DMS53 (cell line): ENCODE measurements at regions not wholly inside any gene's neighbourhood (a gene's known extent, or its start where the extent isn't known, plus 50 kb on each side); places are given as distances from the start of the nearest gene placed in this dataset.
"Not testable (repeated sequence)": the region's sequence is repeated elsewhere in the genome, so short reads cannot be mapped to it uniquely, and the experiment has no call there.

ENCODE experiments used
- DNase-seq: peaks from one replicate; lab custom pipeline; 2025; lab: John Stamatoyannopoulos, UW

GRCh38 chr1:71345491-71345890 lies 264.7 kb upstream of the ZRANB2 start:
- no peak for DNase-seq

DNA sequence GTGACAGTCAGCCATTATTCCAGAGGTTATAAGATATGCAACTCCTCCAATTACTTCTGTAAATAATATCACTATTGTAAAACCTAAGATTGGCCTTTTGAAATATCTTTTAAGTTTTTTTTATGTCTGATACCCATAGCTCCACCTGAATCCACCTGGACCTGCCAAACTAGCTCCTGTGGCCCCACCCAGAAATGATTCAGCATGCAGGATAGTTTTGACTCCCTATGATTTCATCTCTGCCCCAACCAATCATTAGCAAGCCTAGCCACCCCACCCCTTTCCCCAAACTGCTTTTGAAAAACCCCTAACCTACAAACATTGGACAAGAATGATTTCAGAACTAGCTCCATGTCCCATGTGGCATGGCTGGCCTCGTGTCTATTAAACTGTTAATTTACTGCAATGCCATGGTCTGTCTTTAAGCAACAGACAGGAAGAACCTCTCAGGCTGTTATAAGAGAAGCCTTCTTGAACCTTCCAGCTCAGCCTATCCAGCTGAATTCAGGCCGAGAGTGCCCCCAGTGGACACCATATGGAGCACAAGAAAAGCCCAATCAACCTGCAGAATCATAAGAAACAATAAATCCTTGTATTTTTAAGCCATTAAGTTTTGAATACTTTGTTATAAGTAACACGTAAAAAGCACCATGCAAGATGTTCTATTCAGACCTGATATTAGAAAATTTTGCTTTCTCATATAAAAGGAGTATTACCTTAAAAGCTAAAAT lies 263.0 kb upstream of the ZRANB2 start:
- peak; percentile 59 for DNase-seq

GRCh38 chr1:71339238-71339637 lies 258.4 kb upstream of the ZRANB2 start:
- peak; percentile 52 for DNase-seq

DNA sequence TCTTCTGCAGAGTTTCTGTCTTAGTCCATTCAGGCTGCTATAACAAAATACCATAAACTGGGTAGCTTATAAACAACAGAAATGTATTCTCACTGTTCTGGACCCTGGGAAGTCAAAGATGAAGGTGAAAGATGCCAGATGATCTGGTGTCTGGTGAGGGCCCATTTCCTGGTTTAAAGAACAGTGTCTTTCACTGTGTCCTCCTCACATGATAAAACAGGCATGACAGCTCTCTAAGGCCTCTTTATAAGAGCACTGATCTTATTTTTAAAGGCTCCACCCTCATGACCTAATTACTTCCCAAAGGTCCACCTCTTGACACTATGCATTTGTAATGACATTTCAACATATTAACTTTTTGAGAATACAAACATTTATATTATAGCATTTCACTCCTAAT lies 250.2 kb upstream of the ZRANB2 start:
- no peak for DNase-seq

- no peak for DNase-seq
Measured at GRCh38 chr1:71324671-71325267, 243.9 kb upstream of the ZRANB2 start.

GRCh38 chr1:71312545-71312944 lies 231.7 kb upstream of the ZRANB2 start:
- no peak for DNase-seq

DNA sequence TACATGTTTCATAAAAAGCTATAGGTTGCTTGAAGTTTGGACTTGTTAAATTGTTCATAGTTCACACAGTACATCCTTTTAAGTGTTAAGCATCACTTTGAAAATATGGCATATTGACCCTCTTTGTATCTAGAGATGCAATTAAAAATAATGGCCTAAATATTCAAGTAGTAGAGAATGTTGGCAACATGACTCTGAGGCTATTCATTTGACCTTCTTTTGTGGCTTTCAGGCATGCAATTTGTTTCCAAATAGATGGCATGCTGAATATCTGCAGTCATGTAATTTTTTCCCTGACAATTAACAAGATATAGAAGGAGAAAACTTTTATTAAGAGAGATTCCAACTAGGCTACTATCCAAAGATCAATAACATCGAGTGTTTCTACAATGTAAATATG lies 230.5 kb upstream of the ZRANB2 start:
- DNase-seq = no peak

GRCh38 chr1:71307451-71307850 lies 226.6 kb upstream of the ZRANB2 start:
- peak; percentile 77 for DNase-seq

- no peak for DNase-seq
Measured at GRCh38 chr1:71304125-71304524, 223.3 kb upstream of the ZRANB2 start.

DNA sequence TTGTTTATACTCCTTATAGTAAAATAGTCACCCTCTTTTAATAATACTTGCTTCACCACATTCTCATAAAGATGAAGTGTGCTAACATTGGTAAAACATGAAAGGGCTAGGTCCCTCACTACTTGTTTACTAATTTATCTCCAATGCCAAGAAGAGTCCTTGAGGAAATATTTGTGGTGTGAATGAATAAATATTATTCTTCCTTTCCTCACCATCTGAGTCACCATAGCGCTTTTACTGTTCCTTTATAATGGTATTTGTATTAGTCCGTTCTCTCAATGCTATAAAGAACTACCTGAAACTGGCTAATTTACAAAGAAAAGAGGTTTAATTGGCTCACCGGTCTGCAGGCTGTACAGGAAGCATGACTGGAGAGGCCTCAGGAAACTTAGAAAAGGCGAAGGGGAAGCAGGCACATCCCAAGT lies 222.8 kb upstream of the ZRANB2 start:
- peak; percentile 92 for DNase-seq

GRCh38 chr1:71298633-71299032 lies 217.8 kb upstream of the ZRANB2 start:
- no peak for DNase-seq

- DNase-seq = no peak
Measured at GRCh38 chr1:71296551-71297134, 215.8 kb upstream of the ZRANB2 start.

GRCh38 chr1:71295350-71295749 lies 214.5 kb upstream of the ZRANB2 start:
- no peak for DNase-seq

DNA sequence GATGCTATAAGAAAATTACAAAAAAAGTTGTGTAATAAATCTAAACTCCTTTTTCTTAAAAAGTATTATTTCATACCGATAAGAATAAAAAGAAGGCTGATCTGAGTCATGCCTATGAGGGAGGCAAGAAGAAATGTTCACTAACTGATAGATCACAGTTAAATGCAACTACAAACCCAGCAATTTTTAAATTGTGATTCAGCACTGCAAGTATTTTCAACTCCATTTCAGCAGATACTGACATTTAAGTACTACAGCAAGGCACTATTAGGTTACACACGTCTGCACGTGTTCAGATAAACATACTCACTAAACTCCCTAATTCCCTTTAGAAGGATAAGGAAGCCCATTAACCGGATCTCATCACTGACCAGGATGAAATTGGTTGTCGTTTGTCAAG lies 213.3 kb upstream of the ZRANB2 start:
- no peak for DNase-seq

- DNase-seq = no peak
Measured at GRCh38 chr1:71292203-71292602, 211.4 kb upstream of the ZRANB2 start.

GRCh38 chr1:71290506-71291237 lies 209.8 kb upstream of the ZRANB2 start:
- DNase-seq = not testable (repeated sequence)

GRCh38 chr1:71285529-71285928 lies 204.7 kb upstream of the ZRANB2 start:
- DNase-seq = no peak

DNA sequence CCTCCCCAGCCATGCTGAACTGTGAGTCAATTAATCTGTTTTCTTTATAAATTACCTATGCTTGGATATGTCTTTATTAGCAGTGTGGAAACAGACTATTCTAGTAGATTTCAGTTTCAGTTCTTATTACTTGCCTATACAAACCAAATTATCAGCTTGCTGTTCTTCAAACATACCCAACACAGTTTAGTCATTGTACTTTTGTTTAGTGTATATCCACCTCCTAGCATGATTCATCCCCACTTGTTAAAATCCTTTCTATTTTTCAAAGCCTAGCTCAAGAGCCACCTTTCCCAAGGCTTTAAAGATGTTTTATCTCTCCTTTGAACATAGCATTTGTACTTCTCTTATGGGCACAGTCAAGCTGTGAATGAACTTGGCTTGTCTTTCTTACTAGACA lies 195.6 kb upstream of the ZRANB2 start:
- peak; percentile 71 for DNase-seq

- DNase-seq = no peak
Measured at GRCh38 chr1:71273334-71273733, 192.5 kb upstream of the ZRANB2 start.

- DNase-seq = no peak
Measured at GRCh38 chr1:71270394-71270915, 189.6 kb upstream of the ZRANB2 start.

GRCh38 chr1:71269818-71270217 lies 189.0 kb upstream of the ZRANB2 start:
- DNase-seq = no peak

DNA sequence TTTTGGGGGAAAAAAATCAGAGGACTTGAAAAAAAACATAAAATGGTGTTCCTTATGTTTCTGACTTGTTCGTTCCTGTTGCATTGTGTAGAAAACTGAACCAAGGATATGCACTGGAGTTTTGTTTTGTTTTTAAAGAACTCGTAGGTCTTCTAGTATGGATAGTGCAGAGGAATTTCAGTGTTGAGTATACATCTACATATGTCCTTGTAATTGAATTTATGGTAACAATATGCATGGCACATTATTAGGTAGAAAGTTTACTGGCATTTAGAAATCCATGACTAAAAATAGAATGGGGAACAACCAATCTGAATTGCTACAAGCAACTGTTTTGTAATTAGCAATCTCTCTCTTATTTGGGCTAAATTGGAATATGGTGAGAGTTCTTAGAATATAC lies 188.3 kb upstream of the ZRANB2 start:
- no peak for DNase-seq

DNA sequence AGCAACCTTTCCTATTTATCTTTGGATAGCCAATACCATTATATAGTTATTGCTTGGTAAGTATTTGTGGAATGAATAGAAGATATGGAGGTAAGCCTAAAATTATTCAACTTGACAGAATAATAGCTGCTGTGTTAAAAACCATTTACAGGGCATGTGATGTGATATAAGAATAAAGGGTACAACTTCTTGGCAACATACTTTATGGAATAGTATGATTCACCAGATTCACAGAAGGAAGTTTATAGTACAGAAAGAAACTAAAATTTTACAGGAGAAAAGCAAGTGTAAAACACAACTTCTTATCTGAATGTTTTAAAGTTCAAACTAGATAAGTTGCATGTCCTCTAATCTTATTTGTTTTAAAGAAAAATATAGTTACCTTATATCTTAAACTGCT lies 186.4 kb upstream of the ZRANB2 start:
- DNase-seq = no peak
